ENCODE measurements at regions not wholly inside any gene's neighbourhood (a gene's known extent, or its start where the extent isn't known, plus 50 kb on each side); places are given as distances from the start of the nearest gene placed in this dataset.

DNA sequence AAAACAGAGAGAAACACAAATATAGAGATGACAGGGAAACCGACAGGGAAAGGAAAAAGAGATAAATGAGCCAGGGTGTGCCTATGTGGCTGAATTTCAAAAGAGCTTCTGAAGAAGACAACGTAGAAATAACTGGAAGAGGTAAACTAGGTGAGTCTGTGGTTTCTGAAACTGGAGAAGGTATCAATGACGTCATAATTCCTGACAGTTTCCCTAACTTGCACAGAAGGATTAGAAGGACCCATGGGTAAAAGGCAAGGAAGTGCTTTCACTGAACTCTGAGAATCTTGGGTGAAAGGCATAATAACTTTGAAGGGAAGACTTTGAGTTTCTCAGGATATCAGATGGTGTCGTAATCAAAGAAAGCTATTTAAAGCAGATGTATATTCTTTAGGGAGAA, 790.8 kb upstream of the NUDT12 start:
- no peak for DNase-seq (ENCODE audit: low read depth)
- no peak overlapping the region for H3K4me3 ChIP-seq (ENCODE audit: low read depth, low read length)
- TF ChIP-seq, protein P1, sequence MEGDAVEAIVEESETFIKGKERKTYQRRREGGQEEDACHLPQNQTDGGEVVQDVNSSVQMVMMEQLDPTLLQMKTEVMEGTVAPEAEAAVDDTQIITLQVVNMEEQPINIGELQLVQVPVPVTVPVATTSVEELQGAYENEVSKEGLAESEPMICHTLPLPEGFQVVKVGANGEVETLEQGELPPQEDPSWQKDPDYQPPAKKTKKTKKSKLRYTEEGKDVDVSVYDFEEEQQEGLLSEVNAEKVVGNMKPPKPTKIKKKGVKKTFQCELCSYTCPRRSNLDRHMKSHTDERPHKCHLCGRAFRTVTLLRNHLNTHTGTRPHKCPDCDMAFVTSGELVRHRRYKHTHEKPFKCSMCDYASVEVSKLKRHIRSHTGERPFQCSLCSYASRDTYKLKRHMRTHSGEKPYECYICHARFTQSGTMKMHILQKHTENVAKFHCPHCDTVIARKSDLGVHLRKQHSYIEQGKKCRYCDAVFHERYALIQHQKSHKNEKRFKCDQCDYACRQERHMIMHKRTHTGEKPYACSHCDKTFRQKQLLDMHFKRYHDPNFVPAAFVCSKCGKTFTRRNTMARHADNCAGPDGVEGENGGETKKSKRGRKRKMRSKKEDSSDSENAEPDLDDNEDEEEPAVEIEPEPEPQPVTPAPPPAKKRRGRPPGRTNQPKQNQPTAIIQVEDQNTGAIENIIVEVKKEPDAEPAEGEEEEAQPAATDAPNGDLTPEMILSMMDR (conservative IDR thresholded peaks at IDR 0.05; ENCODE audit: low read depth, low read length), result no peak

DNA sequence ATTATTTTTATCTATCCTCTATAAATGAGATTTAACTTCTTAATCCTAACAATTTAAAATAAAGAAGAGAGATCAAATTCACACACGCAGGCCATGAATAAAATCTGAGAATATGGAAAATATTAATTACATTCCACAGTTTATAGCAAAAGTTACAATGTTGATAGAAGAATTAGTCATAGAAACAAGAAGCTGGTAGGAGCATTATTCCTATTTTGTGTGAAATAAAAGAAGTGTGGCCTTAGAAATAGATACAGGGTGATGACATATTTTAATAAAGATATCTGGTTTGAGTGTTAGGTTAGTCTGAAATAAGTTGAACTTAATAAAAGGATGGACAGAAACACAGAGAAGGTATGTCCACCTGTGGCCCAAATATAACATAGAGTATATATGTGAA, 790.4 kb upstream of the NUDT12 start:
- no peak overlapping the region for H3K4me3 ChIP-seq (ENCODE audit: low read depth, low read length)
- TF ChIP-seq, protein P1 (conservative IDR thresholded peaks at IDR 0.05; ENCODE audit: low read depth, low read length), result no peak
- DNase-seq (ENCODE audit: low read depth), result no peak

GRCh38 chr5:104347119-104347708, 784.6 kb upstream of the NUDT12 start:
- TF ChIP-seq, protein P1 (conservative IDR thresholded peaks at IDR 0.05; ENCODE audit: low read depth, low read length), result peak; percentile 49
- peak; percentile 73 for DNase-seq (ENCODE audit: low read depth)
- H3K4me3 ChIP-seq (ENCODE audit: low read depth, low read length), result no peak overlapping the region

DNA sequence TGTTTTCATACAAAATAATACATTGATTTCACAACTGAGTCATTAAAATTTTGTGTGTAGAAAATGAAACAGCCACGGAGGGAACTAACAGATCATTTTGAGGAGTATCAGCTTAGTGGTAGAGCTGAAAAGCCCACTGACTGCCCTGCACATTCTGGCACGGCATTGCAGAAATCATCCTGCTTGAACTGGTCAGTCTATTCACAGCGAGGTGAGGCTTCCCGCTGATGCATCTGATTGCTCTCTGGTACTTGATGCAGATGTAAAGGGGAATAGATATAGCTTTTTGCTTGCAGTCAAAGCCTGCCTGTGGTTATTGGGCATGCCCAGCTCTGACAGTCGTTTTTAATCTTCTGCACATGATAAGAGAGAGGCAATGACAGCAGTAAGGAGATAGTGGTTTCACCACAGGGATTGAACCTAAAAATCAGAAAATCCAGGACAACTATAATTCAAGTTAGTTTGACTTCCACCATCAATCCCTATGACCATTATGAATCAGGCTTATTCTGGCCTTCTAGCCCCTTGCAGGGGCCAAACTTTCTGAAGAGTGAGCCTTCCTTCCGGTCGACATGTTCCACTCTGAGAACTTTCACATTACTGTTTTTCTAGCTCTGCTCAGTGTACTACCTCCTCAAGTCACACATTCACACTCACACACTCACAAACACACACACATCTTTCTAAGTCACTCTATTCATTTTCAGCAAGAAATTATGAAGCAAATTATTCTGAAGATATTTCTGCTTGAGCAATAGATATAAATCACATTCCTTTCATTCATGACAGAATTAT, 782.8 kb upstream of the NUDT12 start:
- DNase-seq (ENCODE audit: low read depth), result peak; percentile 38
- peak overlapping the region; percentile 31 for H3K4me3 ChIP-seq (ENCODE audit: low read depth, low read length)
- TF ChIP-seq, protein P1 (conservative IDR thresholded peaks at IDR 0.05; ENCODE audit: low read depth, low read length), result no peak

DNA sequence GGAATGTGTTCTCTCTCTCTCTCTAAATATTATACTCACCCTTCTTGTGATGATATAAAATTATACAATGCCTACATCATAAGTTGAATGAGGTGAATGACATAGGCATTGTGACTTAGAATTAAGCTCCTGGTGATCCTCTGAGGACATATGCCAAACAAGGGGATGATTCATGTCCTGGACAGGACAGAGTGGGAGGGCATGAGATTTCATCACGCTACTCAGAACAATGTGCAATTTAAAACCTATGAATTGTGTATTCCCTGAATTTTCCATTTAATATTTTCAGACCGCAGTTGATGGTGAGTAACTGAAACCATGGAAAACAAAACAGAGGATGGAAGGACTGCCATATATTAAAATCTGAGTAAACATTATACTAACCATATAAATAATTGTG, 782.2 kb upstream of the NUDT12 start:
- peak; percentile 49 for DNase-seq (ENCODE audit: low read depth)
- peak overlapping the region; percentile 31 for H3K4me3 ChIP-seq (ENCODE audit: low read depth, low read length)

DNA sequence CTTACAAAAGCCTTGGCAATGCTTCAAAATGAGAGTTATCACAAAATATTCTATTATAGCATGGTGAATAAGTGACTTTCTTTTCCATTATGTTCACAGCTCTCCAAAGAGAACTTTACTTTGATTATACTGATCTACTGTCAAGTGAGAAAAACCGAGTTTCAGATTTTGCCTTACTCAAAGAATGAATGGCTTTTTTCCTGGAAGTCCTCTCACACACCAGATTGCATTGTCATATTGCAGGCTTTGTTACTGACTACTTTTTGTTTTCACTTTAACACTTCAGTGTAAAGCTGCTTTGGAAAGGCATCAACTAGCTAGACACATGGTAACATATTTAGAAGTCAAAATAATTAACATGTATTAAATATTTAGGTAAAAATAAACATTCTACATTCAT, 765.2 kb upstream of the NUDT12 start:
- no peak for DNase-seq (ENCODE audit: low read depth)
- no peak overlapping the region for H3K4me3 ChIP-seq (ENCODE audit: low read depth, low read length)
- TF ChIP-seq, protein P1 (conservative IDR thresholded peaks at IDR 0.05; ENCODE audit: low read depth, low read length), result no peak

More for the DNA sequence above, 782.2 kb upstream of the NUDT12 start:
- TF ChIP-seq, protein P1 (conservative IDR thresholded peaks at IDR 0.05; ENCODE audit: low read depth, low read length), result no peak

Measured in choroid plexus epithelial cell (primary cell).